HG03521 (cell line): ENCODE measurements at regions not wholly inside any gene's neighbourhood (a gene's known extent, or its start where the extent isn't known, plus 50 kb on each side); places are given as distances from the start of the nearest gene placed in this dataset.
"Not testable (repeated sequence)": the region's sequence is repeated elsewhere in the genome, so short reads cannot be mapped to it uniquely, and the experiment has no call there.

Experiments used
- ATAC-seq: cut with Tn5 transposase; IDR thresholded peaks from one replicate; pipeline ENCODE4 v1.9.1; 2021; ENCODE audit warnings: mild to moderate bottlenecking, moderate library complexity; ENCODE audit not compliant: unreplicated experiment

- no peak for ATAC-seq
Observed at GRCh38 chr2:72032481-72033041, 115.1 kb downstream of the CYP26B1 start.

DNA sequence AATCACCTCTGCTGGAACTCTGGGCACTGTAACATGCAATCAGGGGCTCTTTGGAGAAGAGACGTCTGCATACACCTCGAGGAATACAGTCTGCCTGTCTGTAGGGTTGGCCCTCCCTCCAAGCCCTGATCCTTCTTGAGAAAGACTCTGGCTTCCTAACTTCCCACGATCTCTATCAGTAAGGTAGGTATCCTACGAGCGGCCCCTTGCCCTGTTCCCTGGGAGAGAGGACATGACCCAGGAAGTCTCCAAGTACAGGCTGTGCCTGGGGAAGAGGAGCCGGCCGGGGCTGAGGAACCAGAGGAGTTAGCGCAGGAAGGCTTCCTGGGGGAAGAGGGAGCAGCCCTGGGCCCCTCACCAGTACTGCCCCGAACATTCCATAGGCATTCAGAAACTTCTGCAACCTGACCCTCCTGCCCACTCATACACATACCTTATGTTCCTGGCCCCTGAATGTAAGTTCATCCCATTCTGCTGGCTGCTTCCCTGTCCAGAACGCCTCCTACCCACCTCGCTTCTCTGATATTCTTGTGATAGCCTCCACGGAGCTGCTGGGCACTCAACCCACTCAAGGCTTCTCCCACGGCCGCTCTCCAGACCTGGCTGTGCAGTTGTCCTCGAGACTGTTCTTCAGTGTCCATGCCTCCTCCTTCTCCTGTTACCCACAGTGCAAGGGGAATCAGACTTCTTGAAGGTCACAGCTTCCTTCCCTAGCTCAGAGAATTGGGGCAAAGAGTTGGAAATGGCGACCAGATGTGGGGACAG is 116.1 kb downstream of the CYP26B1 start:
- ATAC-seq = no peak

DNA sequence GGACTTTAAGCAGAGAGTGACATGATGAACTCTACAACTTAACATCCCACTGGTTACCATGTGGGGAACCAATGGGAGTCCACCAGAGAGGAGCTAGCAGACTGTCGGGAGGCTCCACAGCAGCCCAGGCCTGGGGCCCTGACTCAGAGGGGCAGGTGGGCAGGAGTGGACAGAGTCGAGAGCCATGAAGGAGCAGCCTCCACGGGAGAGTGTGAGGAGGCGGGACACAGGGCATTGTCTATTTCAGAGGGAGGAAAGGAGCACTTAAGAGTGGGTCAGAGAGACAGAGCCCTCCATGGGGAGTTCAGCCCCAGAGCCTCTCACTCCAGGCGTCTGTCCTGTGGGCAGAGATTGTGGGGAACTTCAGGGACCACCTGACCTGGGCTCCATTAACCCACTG is 118.7 kb downstream of the CYP26B1 start:
- ATAC-seq = no peak

DNA sequence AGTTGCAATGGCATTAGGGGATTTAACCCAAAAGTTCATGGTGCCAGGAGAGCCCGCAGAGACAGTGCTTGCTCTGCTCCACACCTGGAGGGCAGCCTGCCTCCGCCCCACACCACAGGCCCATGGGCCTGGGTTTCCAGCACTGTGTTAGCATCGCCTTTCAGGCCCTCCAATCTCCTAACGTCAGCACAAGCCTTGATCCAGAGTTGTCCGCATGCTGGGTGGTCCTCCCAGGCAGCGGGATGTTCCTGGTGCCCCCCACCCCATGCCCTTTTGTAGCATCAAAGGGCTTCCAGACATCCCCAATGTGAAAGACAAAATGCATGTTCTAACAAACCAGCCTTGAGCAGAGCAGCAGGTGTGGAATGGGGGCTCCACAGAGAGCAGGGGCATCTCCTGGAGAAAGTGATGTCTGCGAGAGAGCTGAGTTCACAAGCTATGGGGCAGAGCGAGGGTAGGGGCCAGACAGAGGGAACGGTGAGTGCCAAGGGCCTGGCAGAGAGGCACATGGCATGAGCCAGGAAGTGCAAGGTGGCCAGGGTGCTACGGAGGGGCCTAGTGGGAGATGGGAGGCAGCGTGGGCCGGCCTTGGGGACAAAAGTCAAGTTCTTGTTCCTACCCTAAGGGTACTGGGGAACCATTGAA is 119.2 kb downstream of the CYP26B1 start:
- no peak for ATAC-seq

GRCh38 chr2:72027426-72028161 is 120.1 kb downstream of the CYP26B1 start:
- ATAC-seq = no peak

GRCh38 chr2:72026819-72027425 is 120.7 kb downstream of the CYP26B1 start:
- no peak for ATAC-seq

DNA sequence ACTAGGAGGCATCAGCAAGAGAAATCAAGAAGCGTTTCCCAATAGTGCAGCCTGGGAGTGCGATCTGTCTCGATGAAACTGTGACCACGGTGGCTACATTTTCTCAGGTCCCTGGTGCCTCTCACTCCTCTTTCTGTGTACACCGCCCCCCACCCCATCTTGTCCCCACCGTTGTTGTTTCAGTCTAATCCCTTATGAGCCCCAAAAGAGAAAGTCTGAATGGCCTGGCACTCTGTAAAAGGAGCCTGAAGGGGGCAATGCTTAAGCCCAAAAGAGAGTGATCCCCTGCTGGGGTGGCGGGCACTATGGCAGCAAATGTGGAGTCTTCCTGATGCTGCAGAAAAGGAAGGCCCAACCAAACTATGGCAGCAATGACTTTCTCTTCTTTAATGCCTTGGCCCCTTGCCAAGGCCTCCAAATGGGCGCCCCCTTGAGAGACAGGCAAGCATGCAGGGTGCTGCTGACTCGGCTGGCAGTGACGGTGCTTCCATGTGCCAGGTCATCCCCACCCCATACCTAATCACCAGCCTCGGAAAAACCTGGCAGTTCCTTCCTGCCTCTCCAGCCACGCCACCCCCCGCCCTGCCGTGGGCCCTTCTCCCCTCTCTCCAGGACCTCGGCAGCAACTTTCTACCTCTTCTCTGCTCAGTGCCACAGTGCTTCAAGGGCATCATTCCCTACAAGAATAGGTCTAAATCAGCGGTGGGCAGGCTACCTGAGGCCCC is 123.0 kb downstream of the CYP26B1 start:
- no peak for ATAC-seq

DNA sequence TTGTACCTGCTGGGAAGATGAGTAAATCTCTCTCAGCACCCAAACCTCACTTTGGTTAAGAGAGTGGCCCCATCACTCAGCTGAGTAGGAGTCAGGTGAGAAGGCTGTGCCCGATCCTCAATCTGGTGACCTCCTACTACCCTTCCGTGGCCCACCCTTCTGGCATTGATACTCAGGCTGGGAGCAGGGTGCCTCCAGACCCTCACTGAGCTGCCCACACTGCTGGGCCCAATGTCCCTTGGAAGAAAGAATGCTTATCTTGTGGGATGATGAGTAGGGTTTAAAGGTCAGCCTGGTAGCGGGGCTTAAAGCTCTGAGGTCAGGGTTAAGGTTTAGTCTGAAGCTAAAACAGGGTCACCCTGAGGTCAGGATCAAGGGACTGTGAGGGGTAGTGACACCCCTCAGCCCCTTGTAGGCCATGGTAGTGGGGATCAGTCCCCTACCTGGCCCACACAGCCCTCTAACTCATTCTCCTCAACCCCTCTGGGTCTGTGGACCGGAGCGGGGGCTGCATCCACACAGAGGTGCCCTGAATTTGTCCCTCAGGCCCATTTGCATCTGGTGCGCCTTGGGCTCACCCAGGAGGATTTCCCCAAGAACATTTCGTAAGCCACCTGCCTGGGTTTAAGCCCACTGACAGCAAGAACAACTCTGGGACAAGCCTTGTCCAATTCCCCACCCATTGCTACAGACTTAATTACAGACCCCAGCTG is 123.8 kb downstream of the CYP26B1 start:
- no peak for ATAC-seq

DNA sequence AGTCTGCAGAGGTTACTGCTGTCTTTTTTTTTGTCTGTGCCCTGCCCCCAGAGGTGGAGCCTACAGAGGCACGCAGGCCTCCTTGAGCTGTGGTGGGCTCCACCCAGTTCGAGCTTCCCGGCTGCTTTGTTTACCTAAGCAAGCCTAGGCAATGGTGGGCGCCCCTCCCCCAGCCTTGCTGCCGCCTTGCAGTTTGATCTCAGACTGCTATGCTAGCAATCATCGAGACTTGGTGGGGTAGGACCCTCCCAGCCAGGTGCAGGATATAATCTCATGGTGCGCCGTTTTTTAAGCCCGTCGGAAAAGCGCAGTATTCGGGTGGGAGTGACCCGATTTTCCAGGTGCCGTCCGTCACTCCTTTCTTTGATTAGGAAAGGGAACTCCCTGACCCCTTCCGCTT is 126.3 kb downstream of the CYP26B1 start:
- ATAC-seq = not testable (repeated sequence)

DNA sequence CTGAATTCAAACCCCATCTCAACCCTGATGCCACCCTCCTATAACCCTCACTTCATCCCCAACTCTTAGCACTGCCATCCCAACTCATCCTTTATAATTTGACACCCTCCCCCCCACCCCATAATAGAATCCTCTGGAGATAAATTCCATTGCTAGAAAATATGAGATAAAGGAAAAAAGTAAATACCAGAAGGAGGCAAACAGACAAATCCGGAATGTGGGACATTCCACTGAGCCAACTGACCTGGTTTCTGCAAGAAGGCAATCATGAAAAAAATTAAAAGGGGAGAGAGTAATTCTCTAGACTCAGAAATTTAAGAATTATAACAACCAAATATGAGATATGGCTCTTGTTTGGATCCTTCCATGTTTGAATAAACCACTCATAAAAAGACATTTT is 132.4 kb downstream of the CYP26B1 start:
- ATAC-seq = no peak

- ATAC-seq = no peak
Observed at GRCh38 chr2:72014831-72015230, 132.8 kb downstream of the CYP26B1 start.

DNA sequence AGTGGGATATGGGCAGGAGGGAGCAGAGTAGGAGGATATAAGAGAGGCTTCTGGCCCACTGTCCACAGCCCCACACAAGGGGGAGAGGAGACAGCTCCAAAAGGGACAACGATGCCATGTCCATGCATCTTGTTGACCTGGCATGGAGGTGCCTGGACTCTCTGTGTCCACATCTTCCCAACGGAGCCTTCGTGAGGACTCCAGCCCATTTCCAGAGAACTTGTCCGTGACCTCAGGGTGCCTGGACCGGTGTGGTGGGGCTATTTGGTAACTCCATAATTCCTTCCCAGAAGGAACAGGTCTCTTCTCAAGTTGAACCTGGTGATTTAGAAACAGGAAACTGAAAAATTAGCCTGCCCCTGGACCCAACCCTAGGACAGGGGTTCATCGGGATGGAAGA is 133.9 kb downstream of the CYP26B1 start:
- no peak for ATAC-seq

DNA sequence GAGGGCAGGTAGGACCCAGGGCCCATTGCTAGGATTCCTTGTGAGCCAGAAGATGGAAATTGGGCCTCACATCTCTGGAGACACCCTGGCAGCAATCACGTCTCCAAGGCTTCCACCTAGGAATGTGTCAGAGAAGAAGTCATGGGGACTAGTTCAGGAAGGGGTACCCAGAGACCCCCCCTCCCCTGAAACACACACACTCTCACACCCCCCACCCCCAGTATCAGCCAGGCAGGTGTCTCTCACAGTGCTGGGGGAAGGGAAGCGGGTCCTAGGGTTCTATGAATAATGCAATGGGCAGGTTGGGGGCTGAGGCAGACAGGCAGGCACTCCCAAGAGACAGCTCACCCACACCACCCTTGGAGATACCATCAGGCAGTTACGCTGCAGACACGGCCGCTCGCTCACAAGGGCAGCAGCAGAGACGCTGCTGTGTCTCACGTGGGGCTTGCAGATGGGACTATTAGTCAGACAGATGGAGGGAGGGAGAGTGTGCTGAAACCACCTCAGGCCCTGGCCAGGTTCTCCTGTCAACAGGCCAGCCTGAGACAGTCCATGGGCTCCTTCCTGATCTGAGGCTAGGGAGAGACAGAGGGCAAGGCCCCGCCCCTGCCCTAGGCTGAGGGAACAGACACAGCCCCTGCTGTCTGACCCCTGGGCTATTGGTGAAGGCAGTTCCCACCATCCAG is 134.6 kb downstream of the CYP26B1 start:
- no peak for ATAC-seq

DNA sequence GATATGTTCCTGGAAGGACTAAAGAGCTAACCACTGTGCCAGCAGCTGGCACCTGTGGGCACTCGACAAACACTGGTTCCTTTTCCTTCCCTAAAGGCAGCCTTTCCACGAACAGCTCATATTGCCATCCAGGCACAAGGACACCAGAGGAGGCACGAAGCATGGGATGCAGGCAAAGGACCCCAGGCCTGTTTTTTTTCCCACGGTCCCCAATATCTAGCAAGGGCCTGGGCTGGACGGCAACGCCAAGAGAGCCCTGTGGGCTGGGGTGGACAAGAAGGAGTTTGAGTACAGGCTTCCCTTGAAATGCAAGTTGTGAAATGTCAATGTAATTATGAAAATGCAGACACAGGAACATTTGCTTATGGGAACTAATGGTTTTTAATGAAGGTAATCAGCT is 135.9 kb downstream of the CYP26B1 start:
- ATAC-seq = no peak

GRCh38 chr2:72011370-72011689 is 136.3 kb downstream of the CYP26B1 start:
- ATAC-seq = no peak

- no peak for ATAC-seq
Observed at GRCh38 chr2:72010647-72011369, 136.9 kb downstream of the CYP26B1 start.

GRCh38 chr2:72008608-72009007 is 139.1 kb downstream of the CYP26B1 start:
- no peak for ATAC-seq

DNA sequence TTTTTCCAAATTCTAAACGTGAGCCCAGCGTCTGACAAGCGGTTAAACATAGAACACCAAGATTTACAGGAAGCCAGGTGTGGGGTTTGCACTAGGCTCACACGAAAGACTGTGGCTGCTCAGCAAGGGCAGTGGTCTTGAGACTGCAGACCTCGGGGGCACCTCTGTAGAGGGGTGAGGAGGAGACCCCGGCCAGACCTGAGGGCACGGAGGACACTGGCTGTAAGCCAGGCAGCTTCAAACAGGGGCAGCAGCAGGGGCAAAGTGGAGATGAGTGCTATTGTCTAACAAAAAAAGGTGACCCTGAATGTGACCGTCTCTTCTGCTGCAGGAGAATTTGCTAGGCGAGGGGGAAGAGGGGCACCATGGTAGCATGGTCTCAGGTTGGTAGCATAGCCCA is 140.3 kb downstream of the CYP26B1 start:
- ATAC-seq = no peak

GRCh38 chr2:72006188-72006736 is 141.4 kb downstream of the CYP26B1 start:
- no peak for ATAC-seq
